Neural progenitor cell (in vitro differentiated cells): ENCODE measurements at regions not wholly inside any gene's neighbourhood (a gene's known extent, or its start where the extent isn't known, plus 50 kb on each side); places are given as distances from the start of the nearest gene placed in this dataset.
A peak's percentile ranks its signal among the peaks of the same experiment; 100 is the strongest.

ENCODE experiments used
- DNase-seq: peaks from one replicate; pipeline ENCODE4 v3.0.0-alpha.2; 2016; ENCODE audit warnings: low spot score
- H2AFZ ChIP-seq: fragments of 200-600 bp; sonication (generic); replicated peaks from 2 replicates; pipeline ENCODE4 v1.6.1; 2016; ENCODE audit warnings: antibody characterized with exemption
- H3F3A ChIP-seq: fragments of 200-600 bp; sonication (generic); 2 replicates; pipeline ENCODE4 v1.6.1; 2016; ENCODE audit warnings: antibody characterized with exemption, low read depth
- H3K27ac ChIP-seq: fragments of 200-600 bp; sonication (generic); 2 replicates; pipeline ENCODE4 v1.5.1; 2016; ENCODE audit warnings: mild to moderate bottlenecking
- H3K27me3 ChIP-seq: fragments of 200-600 bp; sonication (generic); 2 replicates; pipeline ENCODE4 v1.6.1; 2016; ENCODE audit warnings: mild to moderate bottlenecking, moderate library complexity
- H3K36me3 ChIP-seq: fragments of 200-600 bp; sonication (generic); 2 replicates; pipeline ENCODE4 v1.5.1; 2016
- H3K4me1 ChIP-seq: fragments of 200-600 bp; sonication (generic); 2 replicates; pipeline ENCODE4 v1.6.1; 2016; ENCODE audit warnings: mixed run types
- H3K4me2 ChIP-seq: fragments of 200-600 bp; sonication (generic); 2 replicates; pipeline ENCODE4 v1.6.1; 2016
- H3K4me3 ChIP-seq: fragments of 200-600 bp; sonication (generic); 2 replicates; pipeline ENCODE4 v1.5.1; 2016
- H3K79me2 ChIP-seq: fragments of 200-600 bp; sonication (generic); 2 replicates; pipeline ENCODE4 v1.6.1; 2016; ENCODE audit warnings: low read depth
- H3K9ac ChIP-seq: fragments of 200-600 bp; sonication (generic); 2 replicates; pipeline ENCODE4 v1.6.1; 2016
- H3K9me3 ChIP-seq: fragments of 200-600 bp; sonication (generic); 2 replicates; pipeline ENCODE4 v1.5.1; 2016; ENCODE audit warnings: low read depth
- H4K20me1 ChIP-seq: fragments of 200-600 bp; sonication (generic); 2 replicates; pipeline ENCODE4 v1.6.1; 2016; ENCODE audit warnings: low read depth
- H3K27ac Mint-ChIP-seq: 3 replicates; pipeline ENCODE4 v1.8.0; 2021; ENCODE audit warnings: mixed read lengths
- H3K27me3 Mint-ChIP-seq: 2 replicates; pipeline ENCODE4 v1.8.0; 2022; ENCODE audit warnings: low read depth, mild to moderate bottlenecking, inconsistent platforms, moderate library complexity, mixed read lengths; ENCODE audit not compliant: insufficient read depth
- H3K36me3 Mint-ChIP-seq: 3 replicates; pipeline ENCODE4 v1.8.0; 2021; ENCODE audit warnings: mixed read lengths
- H3K4me1 Mint-ChIP-seq: 3 replicates; pipeline ENCODE4 v1.8.0; 2021; ENCODE audit warnings: mixed read lengths
- H3K4me3 Mint-ChIP-seq: 3 replicates; pipeline ENCODE4 v1.8.0; 2021; ENCODE audit warnings: mild to moderate bottlenecking, moderate library complexity, mixed read lengths
- H3K9me3 Mint-ChIP-seq: 3 replicates; pipeline ENCODE4 v1.8.0; 2020; ENCODE audit warnings: mixed read lengths
- EZH2 ChIP-seq: fragments of 200-600 bp; sonication (generic); IDR thresholded peaks from 2 replicates; pipeline ENCODE4 v1.6.1; 2017; ENCODE audit warnings: antibody characterized with exemption, mild to moderate bottlenecking, moderate library complexity
- EZH2phosphoT487 ChIP-seq: fragments of 200-600 bp; sonication (generic); IDR thresholded peaks from 2 replicates; pipeline ENCODE4 v1.6.1; 2017; ENCODE audit warnings: antibody characterized with exemption
- TF ChIP-seq, protein P1 (sequence below): fragments of 200-600 bp; sonication (generic); IDR thresholded peaks from 2 replicates; pipeline ENCODE4 v1.5.1; 2017; ENCODE audit warnings: antibody characterized with exemption, mild to moderate bottlenecking

DNA sequence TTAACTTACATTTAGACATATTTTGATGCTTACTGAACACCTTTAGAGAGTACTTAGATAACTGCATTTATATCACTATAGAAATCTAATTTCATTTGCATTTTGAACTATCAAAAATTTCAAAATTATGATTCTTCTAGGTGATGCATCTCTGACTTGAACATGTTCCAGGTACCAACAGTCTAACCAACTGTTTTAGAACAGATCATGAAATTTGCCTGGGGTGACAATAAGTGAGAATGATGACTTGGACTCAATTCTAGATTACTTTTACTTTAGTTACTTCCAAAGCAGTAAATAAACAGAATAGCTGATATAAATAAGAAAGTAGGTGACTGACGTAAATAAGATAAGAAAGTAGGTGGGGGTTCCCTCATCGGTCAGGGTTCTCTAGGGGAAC is 307.8 kb downstream of the BCHE start:
- Histone ChIP-seq H3K4me3 (no peak overlapping the region), H2AFZ (no peak overlapping the region), H3K9me3 (no peaks in the 10 kb centered on the region), H3K27ac (no peak overlapping the region), H4K20me1 (no peaks in the 10 kb centered on the region), H3K4me1 (peaks cover 10% of the 10 kb centered on the region), H3F3A (no peaks in the 10 kb centered on the region), H3K4me2 (no peak overlapping the region), H3K36me3 (no peaks in the 10 kb centered on the region), H3K9ac (no peak overlapping the region), H3K27me3 (no peaks in the 10 kb centered on the region), H3K79me2 (no peaks in the 10 kb centered on the region)
- TF ChIP-seq EZH2phosphoT487: no peak
- no peak for TF ChIP-seq EZH2
- TF ChIP-seq, protein P1, sequence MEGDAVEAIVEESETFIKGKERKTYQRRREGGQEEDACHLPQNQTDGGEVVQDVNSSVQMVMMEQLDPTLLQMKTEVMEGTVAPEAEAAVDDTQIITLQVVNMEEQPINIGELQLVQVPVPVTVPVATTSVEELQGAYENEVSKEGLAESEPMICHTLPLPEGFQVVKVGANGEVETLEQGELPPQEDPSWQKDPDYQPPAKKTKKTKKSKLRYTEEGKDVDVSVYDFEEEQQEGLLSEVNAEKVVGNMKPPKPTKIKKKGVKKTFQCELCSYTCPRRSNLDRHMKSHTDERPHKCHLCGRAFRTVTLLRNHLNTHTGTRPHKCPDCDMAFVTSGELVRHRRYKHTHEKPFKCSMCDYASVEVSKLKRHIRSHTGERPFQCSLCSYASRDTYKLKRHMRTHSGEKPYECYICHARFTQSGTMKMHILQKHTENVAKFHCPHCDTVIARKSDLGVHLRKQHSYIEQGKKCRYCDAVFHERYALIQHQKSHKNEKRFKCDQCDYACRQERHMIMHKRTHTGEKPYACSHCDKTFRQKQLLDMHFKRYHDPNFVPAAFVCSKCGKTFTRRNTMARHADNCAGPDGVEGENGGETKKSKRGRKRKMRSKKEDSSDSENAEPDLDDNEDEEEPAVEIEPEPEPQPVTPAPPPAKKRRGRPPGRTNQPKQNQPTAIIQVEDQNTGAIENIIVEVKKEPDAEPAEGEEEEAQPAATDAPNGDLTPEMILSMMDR: no peak
- H3K36me3 Mint-ChIP-seq: no peaks in the 10 kb centered on the region
- H3K27ac Mint-ChIP-seq: no peak overlapping the region
- no peaks in the 10 kb centered on the region for H3K27me3 Mint-ChIP-seq
- peaks cover 10% of the 10 kb centered on the region for H3K4me1 Mint-ChIP-seq
- H3K9me3 Mint-ChIP-seq: peaks cover 4% of the 10 kb centered on the region
- DNase-seq: no peak
- no peak overlapping the region for H3K4me3 Mint-ChIP-seq

DNA sequence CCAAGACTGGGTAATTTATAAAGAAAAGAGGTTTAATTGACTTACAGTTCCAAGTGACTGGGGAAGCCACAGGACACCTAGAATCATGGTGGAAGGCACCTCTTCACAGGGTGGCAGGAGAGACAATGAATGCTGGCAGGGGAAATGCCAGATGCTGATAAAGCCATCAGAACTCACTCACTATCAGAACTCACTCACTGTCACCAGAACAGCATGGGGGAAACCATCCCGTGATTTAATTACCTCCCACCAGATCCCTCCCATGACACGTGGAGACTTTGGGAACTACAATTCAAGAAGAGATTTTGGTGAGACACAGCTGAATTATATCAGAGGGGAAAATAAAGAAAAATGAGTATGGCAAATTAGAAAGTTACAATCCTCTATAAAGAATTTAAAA is 310.9 kb downstream of the BCHE start:
- peaks cover 10% of the 10 kb centered on the region for H3K4me1 ChIP-seq
- H3K9me3 Mint-ChIP-seq: peaks cover 4% of the 10 kb centered on the region
- no peak overlapping the region for H2AFZ ChIP-seq
- H3K4me3 ChIP-seq: no peak overlapping the region
- H3F3A ChIP-seq: no peaks in the 10 kb centered on the region
- H3K9ac ChIP-seq: no peak overlapping the region
- no peaks in the 10 kb centered on the region for H3K9me3 ChIP-seq
- no peak overlapping the region for H3K27ac ChIP-seq
- no peaks in the 10 kb centered on the region for H3K36me3 ChIP-seq
- H4K20me1 ChIP-seq: no peaks in the 10 kb centered on the region
- no peak for TF ChIP-seq EZH2
- TF ChIP-seq, protein P1: peak; percentile 19
- peak; percentile 47 for DNase-seq
- no peaks in the 10 kb centered on the region for H3K79me2 ChIP-seq
- H3K4me1 Mint-ChIP-seq: peaks cover 8% of the 10 kb centered on the region
- no peak overlapping the region for H3K27ac Mint-ChIP-seq
- no peaks in the 10 kb centered on the region for H3K36me3 Mint-ChIP-seq
- H3K27me3 ChIP-seq: no peaks in the 10 kb centered on the region
- H3K4me2 ChIP-seq: no peak overlapping the region
- H3K4me3 Mint-ChIP-seq: no peak overlapping the region
- H3K27me3 Mint-ChIP-seq: no peaks in the 10 kb centered on the region

DNA sequence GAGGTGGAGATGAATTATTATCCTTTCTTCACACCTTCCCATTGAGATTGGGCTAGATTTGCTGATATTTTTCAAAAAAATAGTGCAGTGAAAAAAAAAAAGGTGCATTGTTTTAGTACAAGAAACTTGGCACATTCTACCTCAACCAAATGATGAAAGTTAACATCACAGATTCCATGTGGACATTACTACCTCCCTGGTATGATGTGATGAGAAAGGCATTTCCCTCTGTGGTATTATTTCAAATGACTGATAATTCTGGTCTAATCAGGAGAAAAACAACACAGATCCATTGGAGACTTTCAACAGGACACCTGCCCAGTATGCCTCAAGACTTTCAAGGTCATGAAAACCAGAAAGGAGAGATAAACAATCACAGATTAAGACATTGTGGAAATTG is 313.4 kb downstream of the BCHE start:
- H3K9ac ChIP-seq: no peak overlapping the region
- no peaks in the 10 kb centered on the region for H3K9me3 ChIP-seq
- H3K36me3 Mint-ChIP-seq: no peaks in the 10 kb centered on the region
- H2AFZ ChIP-seq: no peak overlapping the region
- no peak overlapping the region for H3K27ac Mint-ChIP-seq
- H3K9me3 Mint-ChIP-seq: no peaks in the 10 kb centered on the region
- H3K27me3 ChIP-seq: no peaks in the 10 kb centered on the region
- no peaks in the 10 kb centered on the region for H4K20me1 ChIP-seq
- DNase-seq: no peak
- H3K36me3 ChIP-seq: no peaks in the 10 kb centered on the region
- no peak overlapping the region for H3K4me3 Mint-ChIP-seq
- no peak for TF ChIP-seq EZH2phosphoT487
- no peak for TF ChIP-seq EZH2
- TF ChIP-seq, protein P1: no peak
- no peaks in the 10 kb centered on the region for H3F3A ChIP-seq
- no peak overlapping the region for H3K4me3 ChIP-seq
- H3K27ac ChIP-seq: no peak overlapping the region
- peaks cover 4% of the 10 kb centered on the region for H3K4me1 Mint-ChIP-seq
- H3K4me2 ChIP-seq: no peak overlapping the region
- H3K27me3 Mint-ChIP-seq: no peaks in the 10 kb centered on the region
- H3K4me1 ChIP-seq: peaks cover 10% of the 10 kb centered on the region
- H3K79me2 ChIP-seq: no peaks in the 10 kb centered on the region

DNA sequence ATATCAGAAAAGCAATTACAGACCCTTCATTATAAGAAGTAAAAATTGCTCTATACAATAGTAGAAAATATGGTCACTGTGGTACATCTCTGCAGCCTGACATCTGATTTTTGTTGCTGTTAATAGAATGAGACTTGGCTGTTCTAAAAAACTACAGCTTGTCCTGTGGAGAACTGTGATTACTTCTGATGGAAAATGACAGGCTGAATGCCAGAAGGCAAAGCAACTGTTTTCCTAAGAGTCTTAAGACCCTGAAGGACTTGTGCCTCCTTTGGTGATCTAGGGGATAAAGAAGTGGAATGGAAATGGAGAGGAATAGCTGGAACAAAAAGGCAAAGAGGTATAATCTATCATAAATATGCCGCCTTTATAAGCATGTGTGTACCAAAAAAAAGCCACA is 314.8 kb downstream of the BCHE start:
- H2AFZ ChIP-seq: no peak overlapping the region
- no peak overlapping the region for H3K4me2 ChIP-seq
- H3K4me3 Mint-ChIP-seq: no peak overlapping the region
- no peaks in the 10 kb centered on the region for H3K79me2 ChIP-seq
- H4K20me1 ChIP-seq: no peaks in the 10 kb centered on the region
- H3K4me1 ChIP-seq: peaks cover 10% of the 10 kb centered on the region
- H3K9me3 ChIP-seq: no peaks in the 10 kb centered on the region
- no peak overlapping the region for H3K9ac ChIP-seq
- no peaks in the 10 kb centered on the region for H3K36me3 Mint-ChIP-seq
- no peak overlapping the region for H3K27ac ChIP-seq
- H3F3A ChIP-seq: no peaks in the 10 kb centered on the region
- TF ChIP-seq, protein P1: peak; percentile 20
- no peak for TF ChIP-seq EZH2phosphoT487
- peaks cover 4% of the 10 kb centered on the region for H3K4me1 Mint-ChIP-seq
- no peak overlapping the region for H3K4me3 ChIP-seq
- H3K27me3 Mint-ChIP-seq: no peaks in the 10 kb centered on the region
- H3K9me3 Mint-ChIP-seq: no peaks in the 10 kb centered on the region
- H3K36me3 ChIP-seq: no peaks in the 10 kb centered on the region
- DNase-seq: peak; percentile 22
- H3K27me3 ChIP-seq: no peaks in the 10 kb centered on the region
- no peak overlapping the region for H3K27ac Mint-ChIP-seq
